Liver (tissue), 8 donors: ENCODE measurements at regions not wholly inside any gene's neighbourhood (a gene's known extent, or its start where the extent isn't known, plus 50 kb on each side); places are given as distances from the start of the nearest gene placed in this dataset.

Experiments used
- DNase-seq: peaks from one replicate; pipeline ENCODE4 v3.0.0-alpha.2; 2017; ENCODE audit warnings: low spot score
- H3K27ac ChIP-seq, 2 donors: one replicate each; pipeline ENCODE4 v1.7.0; 2013; ENCODE audit warnings: inconsistent platforms in 2 of 2, low read length in 2 of 2, control low read depth in 1 of 2, low read depth in 1 of 2, mild to moderate bottlenecking in 1 of 2
- H3K27me3 ChIP-seq, 4 donors: one replicate each; pipeline versions ENCODE4 v1.6.1 to v1.7.0; 2013; ENCODE audit warnings: low read length in 3 of 4, inconsistent platforms in 1 of 4, mild to moderate bottlenecking in 1 of 4, moderate library complexity in 1 of 4; ENCODE audit not compliant: control insufficient read depth in 4 of 4, insufficient read depth in 4 of 4
- H3K36me3 ChIP-seq, 4 donors: one replicate each; pipeline versions ENCODE4 v1.6.1 to v1.7.0; 2013; ENCODE audit warnings: low read length in 3 of 4, mild to moderate bottlenecking in 3 of 4, low read depth in 1 of 4, moderate library complexity in 1 of 4; ENCODE audit not compliant: control insufficient read depth in 4 of 4, insufficient read depth in 3 of 4
- H3K4me1 ChIP-seq, 4 donors: one replicate each; pipeline versions ENCODE4 v1.6.1 to v1.7.0; 2013; ENCODE audit warnings: low read length in 3 of 4, mild to moderate bottlenecking in 3 of 4, moderate library complexity in 1 of 4; ENCODE audit not compliant: control insufficient read depth in 4 of 4, insufficient read depth in 4 of 4
- H3K4me3 ChIP-seq, 3 donors: one replicate each; pipeline versions ENCODE4 v1.6.1 to v1.7.0; 2013; ENCODE audit warnings: low read length in 3 of 3, control low read depth in 1 of 3, low read depth in 1 of 3, mild to moderate bottlenecking in 1 of 3
- H3K9ac ChIP-seq, 2 donors: one replicate each; pipeline ENCODE4 v1.7.0; 2013; ENCODE audit warnings: low read length in 2 of 2, mild to moderate bottlenecking in 2 of 2, moderate library complexity in 2 of 2, control low read depth in 1 of 2, low read depth in 1 of 2
- H3K9me3 ChIP-seq, 4 donors: one replicate each; pipeline versions ENCODE4 v1.6.1 to v1.7.0; 2013; ENCODE audit warnings: low read length in 3 of 4; ENCODE audit not compliant: control insufficient read depth in 4 of 4
- ATF3 ChIP-seq: IDR thresholded peaks from 2 replicates; pipeline ENCODE4 v1.6.1; 2016; ENCODE audit warnings: antibody characterized with exemption
- EGR1 ChIP-seq, 2 donors: IDR thresholded peaks; 2 replicates each; pipeline ENCODE4 v1.6.1; 2016 to 2018; ENCODE audit warnings: antibody characterized with exemption in 2 of 2, low read depth in 2 of 2
- FOXA1 ChIP-seq: IDR thresholded peaks from 2 replicates; pipeline ENCODE4 v1.6.1; 2016; ENCODE audit warnings: antibody characterized with exemption
- FOXA2 ChIP-seq: IDR thresholded peaks from 2 replicates; pipeline ENCODE4 v1.6.1; 2016; ENCODE audit warnings: antibody characterized with exemption
- HNF4A ChIP-seq, 2 donors: conservative IDR thresholded peaks; 2 replicates each; pipeline ENCODE4 v1.6.1; 2016; ENCODE audit warnings: antibody characterized with exemption in 2 of 2, mild to moderate bottlenecking in 2 of 2
- HNF4G ChIP-seq: IDR thresholded peaks from 2 replicates; pipeline ENCODE4 v1.6.1; 2016; ENCODE audit warnings: antibody characterized with exemption
- JUND ChIP-seq, 2 donors: IDR thresholded peaks; 2 replicates each; pipeline ENCODE4 v1.6.1; 2016; ENCODE audit warnings: antibody characterized with exemption in 2 of 2
- NR2F2 ChIP-seq: IDR thresholded peaks from 2 replicates; pipeline ENCODE4 v1.6.1; 2016; ENCODE audit warnings: antibody characterized with exemption
- RAD21 ChIP-seq, 2 donors: IDR thresholded peaks; 2 replicates each; pipeline ENCODE4 v1.6.1; 2016; ENCODE audit warnings: antibody characterized with exemption in 2 of 2, mild to moderate bottlenecking in 2 of 2
- REST ChIP-seq: IDR thresholded peaks from 2 replicates; pipeline ENCODE4 v1.6.1; 2016; ENCODE audit warnings: antibody characterized with exemption, mild to moderate bottlenecking
- RXRA ChIP-seq, 2 donors: IDR thresholded peaks; 2 replicates each; pipeline ENCODE4 v1.6.1; 2017 to 2018; ENCODE audit warnings: antibody characterized with exemption in 2 of 2, mild to moderate bottlenecking in 1 of 2
- SP1 ChIP-seq: IDR thresholded peaks from 2 replicates; pipeline ENCODE4 v1.6.1; 2018; ENCODE audit warnings: antibody characterized with exemption, mild to moderate bottlenecking
- TAF1 ChIP-seq: conservative IDR thresholded peaks from 2 replicates; pipeline ENCODE4 v1.6.1; 2016; ENCODE audit warnings: antibody characterized with exemption, mild to moderate bottlenecking
- YY1 ChIP-seq: IDR thresholded peaks from 2 replicates; pipeline ENCODE4 v1.6.1; 2016; ENCODE audit warnings: antibody characterized with exemption, mild to moderate bottlenecking
- WGBS: extraction: QIAGEN DNeasy Blood & Tissue Kit; methylation state at CpG from one replicate; pipeline ENCODE4 v1.1.7; 2013; 5-methylcytosine and 5-hydroxymethylcytosine counted together
- TF ChIP-seq, protein P1 (sequence below): fragments of 150-350 bp; IDR thresholded peaks from 2 replicates; pipeline ENCODE4 v1.5.1; 2017; ENCODE audit warnings: improper control_type of control experiment, low read depth, low read length; ENCODE audit not compliant: missing input control
- donor health status: healthy.
- donor health status: healthy.
- donor health status: healthy.
- donor health status: healthy.
- donor health status: healthy.

DNA sequence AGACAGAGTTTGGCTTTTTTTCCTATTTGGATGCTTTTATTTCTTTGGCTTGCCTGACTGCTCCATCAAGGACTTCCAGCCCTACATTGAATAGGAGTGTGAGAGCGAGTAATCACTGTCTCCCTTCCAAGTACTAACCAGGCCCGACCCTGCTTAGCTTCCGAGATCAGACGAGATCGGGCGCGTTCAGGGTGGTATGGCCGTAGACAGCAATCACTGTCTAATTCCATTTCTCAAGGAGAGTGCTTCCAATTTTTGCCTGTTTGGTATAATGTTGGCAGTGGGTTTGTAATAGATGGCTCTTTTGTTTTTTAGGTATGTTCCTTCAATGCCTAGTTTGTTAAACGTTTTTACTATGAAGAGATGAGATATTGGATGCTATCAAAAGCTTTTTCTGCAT lies 125.0 kb upstream of the PEX5L start:
- no peaks in the 10 kb centered on the region for H3K36me3 ChIP-seq
- 76% methylated on average over 9 of the region's 9 CpGs for WGBS
- no peaks in the 10 kb centered on the region for H3K27me3 ChIP-seq
- H3K4me3 ChIP-seq, result no peak overlapping the region
- H3K9me3 ChIP-seq, result peaks cover 0 to 8% (median 1%) of the 10 kb centered on the region in 4 donors
- TF ChIP-seq FOXA1 (no peak), EGR1 (IDR thresholded peaks at IDR 0.05; ENCODE audit: low read depth in 2 of 2) (no peak), RXRA (IDR thresholded peaks at IDR 0.05) (no peak), HNF4G (no peak), YY1 (no peak), TAF1 (no peak), FOXA2 (no peak), SP1 (no peak), RAD21 (IDR thresholded peaks at IDR 0.05) (no peak)
- TF ChIP-seq, protein P1, sequence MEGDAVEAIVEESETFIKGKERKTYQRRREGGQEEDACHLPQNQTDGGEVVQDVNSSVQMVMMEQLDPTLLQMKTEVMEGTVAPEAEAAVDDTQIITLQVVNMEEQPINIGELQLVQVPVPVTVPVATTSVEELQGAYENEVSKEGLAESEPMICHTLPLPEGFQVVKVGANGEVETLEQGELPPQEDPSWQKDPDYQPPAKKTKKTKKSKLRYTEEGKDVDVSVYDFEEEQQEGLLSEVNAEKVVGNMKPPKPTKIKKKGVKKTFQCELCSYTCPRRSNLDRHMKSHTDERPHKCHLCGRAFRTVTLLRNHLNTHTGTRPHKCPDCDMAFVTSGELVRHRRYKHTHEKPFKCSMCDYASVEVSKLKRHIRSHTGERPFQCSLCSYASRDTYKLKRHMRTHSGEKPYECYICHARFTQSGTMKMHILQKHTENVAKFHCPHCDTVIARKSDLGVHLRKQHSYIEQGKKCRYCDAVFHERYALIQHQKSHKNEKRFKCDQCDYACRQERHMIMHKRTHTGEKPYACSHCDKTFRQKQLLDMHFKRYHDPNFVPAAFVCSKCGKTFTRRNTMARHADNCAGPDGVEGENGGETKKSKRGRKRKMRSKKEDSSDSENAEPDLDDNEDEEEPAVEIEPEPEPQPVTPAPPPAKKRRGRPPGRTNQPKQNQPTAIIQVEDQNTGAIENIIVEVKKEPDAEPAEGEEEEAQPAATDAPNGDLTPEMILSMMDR, result no peak
- no peak overlapping the region for H3K27ac ChIP-seq
- no peaks in the 10 kb centered on the region for H3K4me1 ChIP-seq
- DNase-seq, result no peak
- H3K9ac ChIP-seq, result no peak overlapping the region

DNA sequence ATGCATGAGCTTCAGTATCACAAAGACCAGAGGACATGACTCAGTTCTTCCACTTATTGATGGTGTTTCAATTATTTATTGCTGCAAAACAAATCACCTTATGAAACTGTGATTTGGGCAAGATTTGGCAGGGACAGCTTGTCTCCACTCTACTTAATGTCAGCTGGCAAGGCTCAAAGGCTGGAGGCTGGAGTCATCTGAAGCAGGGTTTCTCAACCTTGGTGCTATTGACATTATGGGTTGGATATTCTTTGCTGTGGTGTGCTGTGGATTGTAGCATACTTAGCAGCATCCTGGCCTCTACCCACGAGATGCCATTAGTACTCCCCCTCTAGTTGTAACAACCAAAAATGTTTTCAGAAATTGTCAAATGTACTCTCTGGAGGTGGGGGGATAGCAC lies 138.8 kb upstream of the PEX5L start:
- TF ChIP-seq JUND (IDR thresholded peaks at IDR 0.05) (no peak), HNF4G (no peak), NR2F2 (no peak), TAF1 (no peak), EGR1 (IDR thresholded peaks at IDR 0.05; ENCODE audit: low read depth in 2 of 2) (no peak), REST (no peak), HNF4A (conservative IDR thresholded peaks at IDR 0.05) (no peak), FOXA2 (no peak), ATF3 (no peak)
- TF ChIP-seq, protein P1, result no peak
- H3K9me3 ChIP-seq, result no peaks in the 10 kb centered on the region
- no peak overlapping the region for H3K9ac ChIP-seq
- H3K27me3 ChIP-seq, result no peaks in the 10 kb centered on the region
- no peak overlapping the region for H3K4me3 ChIP-seq
- H3K4me1 ChIP-seq, result no peaks in the 10 kb centered on the region
- no peaks in the 10 kb centered on the region for H3K36me3 ChIP-seq
- no peak for DNase-seq
- 44% methylated on average over 1 of the region's 1 CpG for WGBS
- no peak overlapping the region for H3K27ac ChIP-seq
